ENCODE measurements at regions not wholly inside any gene's neighbourhood (a gene's known extent, or its start where the extent isn't known, plus 50 kb on each side); places are given as distances from the start of the nearest gene placed in this dataset.

GRCh38 chr18:73244401-73244800, 376.6 kb upstream of the NETO1 start:
- Mint-ChIP-seq H3K4me1 (ENCODE audit: unreplicated experiment) (peaks cover 5% of the 10 kb centered on the region), H3K9me3 (no peaks in the 10 kb centered on the region), H3K4me3 (no peak overlapping the region), H3K27ac (no peak overlapping the region), H3K36me3 (no peaks in the 10 kb centered on the region), H3K27me3 (no peaks in the 10 kb centered on the region)
- TF ChIP-seq, protein P1, sequence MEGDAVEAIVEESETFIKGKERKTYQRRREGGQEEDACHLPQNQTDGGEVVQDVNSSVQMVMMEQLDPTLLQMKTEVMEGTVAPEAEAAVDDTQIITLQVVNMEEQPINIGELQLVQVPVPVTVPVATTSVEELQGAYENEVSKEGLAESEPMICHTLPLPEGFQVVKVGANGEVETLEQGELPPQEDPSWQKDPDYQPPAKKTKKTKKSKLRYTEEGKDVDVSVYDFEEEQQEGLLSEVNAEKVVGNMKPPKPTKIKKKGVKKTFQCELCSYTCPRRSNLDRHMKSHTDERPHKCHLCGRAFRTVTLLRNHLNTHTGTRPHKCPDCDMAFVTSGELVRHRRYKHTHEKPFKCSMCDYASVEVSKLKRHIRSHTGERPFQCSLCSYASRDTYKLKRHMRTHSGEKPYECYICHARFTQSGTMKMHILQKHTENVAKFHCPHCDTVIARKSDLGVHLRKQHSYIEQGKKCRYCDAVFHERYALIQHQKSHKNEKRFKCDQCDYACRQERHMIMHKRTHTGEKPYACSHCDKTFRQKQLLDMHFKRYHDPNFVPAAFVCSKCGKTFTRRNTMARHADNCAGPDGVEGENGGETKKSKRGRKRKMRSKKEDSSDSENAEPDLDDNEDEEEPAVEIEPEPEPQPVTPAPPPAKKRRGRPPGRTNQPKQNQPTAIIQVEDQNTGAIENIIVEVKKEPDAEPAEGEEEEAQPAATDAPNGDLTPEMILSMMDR (conservative IDR thresholded peaks at IDR 0.05), result no peak
- no peak for DNase-seq (ENCODE audit: extremely low spot score, unreplicated experiment)

- no peaks in the 10 kb centered on the region for H3K27me3 Mint-ChIP-seq
- H3K9me3 Mint-ChIP-seq, result no peaks in the 10 kb centered on the region
- TF ChIP-seq, protein P1 (conservative IDR thresholded peaks at IDR 0.05), result no peak
- H3K36me3 Mint-ChIP-seq, result no peaks in the 10 kb centered on the region
- H3K27ac Mint-ChIP-seq, result no peak overlapping the region
- no peak overlapping the region for H3K4me3 Mint-ChIP-seq
- no peak for DNase-seq (ENCODE audit: extremely low spot score, unreplicated experiment)
- H3K4me1 Mint-ChIP-seq (ENCODE audit: unreplicated experiment), result peaks cover 5% of the 10 kb centered on the region
These were observed 373.1 kb upstream of the NETO1 start for GRCh38 chr18:73240899-73241298.

DNA sequence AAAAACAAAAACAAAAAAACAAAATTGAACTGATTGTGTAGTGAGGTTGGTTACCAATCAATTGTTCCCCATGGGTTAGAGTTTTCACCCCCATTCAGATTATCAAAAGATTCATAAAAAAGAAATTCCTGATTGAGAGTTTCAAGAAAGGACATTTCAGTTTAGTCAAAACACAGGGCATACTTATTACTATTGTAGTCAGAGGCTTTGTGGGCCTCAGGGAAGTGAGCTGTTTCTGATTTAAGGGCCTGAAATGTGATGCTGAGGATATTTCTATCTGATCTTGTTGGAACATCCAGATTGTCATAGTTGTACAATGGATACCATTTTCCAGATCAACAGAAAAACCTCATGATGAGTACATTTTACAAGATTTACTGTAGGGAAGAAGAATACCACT, 368.1 kb upstream of the NETO1 start:
- Mint-ChIP-seq H3K9me3 (no peaks in the 10 kb centered on the region), H3K4me1 (ENCODE audit: unreplicated experiment) (no peaks in the 10 kb centered on the region), H3K4me3 (no peak overlapping the region), H3K27me3 (no peaks in the 10 kb centered on the region), H3K36me3 (no peaks in the 10 kb centered on the region), H3K27ac (no peak overlapping the region)
- TF ChIP-seq, protein P1 (conservative IDR thresholded peaks at IDR 0.05), result no peak
- DNase-seq (ENCODE audit: extremely low spot score, unreplicated experiment), result no peak

DNA sequence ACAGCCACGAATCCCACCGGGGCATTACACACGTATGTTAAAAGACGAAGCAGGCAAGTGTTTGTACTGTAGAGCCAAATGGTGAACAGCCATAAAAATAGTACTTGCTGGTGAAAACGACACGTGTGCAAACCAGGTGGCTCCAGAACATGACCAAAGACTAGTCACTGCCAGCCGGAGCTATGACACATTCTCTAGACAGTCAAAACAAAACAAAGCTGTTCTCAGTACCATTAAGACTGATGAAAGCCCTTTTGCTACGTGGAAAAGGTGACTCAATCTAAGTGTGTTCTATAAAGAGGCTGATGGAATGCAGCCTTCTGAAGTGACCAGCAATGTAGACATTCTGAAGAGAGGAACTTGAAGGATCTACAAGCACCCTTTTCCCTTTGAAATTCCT, 367.7 kb upstream of the NETO1 start:
- no peak overlapping the region for H3K27ac Mint-ChIP-seq

DNA sequence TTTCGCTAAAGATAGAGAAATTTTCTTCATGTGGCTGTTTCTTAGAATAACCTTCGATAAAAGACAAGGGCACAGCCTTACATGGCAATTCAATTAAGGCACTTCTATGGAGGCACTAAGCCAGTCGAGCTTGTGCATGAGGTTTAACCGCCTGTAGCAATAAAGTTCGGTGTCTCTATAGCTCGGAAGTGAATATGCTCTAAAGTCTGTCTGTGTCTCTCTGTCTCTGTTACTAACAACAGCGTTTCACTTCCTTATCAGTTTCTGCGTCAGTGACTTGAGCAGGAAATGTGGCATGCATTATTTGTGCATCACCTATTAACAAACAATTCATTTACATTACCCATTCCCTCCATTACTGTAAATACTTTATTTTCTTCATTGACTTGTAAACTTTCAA, 365.1 kb upstream of the NETO1 start:
- Mint-ChIP-seq H3K4me3 (no peak overlapping the region), H3K27ac (no peak overlapping the region), H3K9me3 (no peaks in the 10 kb centered on the region), H3K27me3 (no peaks in the 10 kb centered on the region), H3K4me1 (ENCODE audit: unreplicated experiment) (no peaks in the 10 kb centered on the region), H3K36me3 (no peaks in the 10 kb centered on the region)
- DNase-seq (ENCODE audit: extremely low spot score, unreplicated experiment), result no peak
- TF ChIP-seq, protein P1 (conservative IDR thresholded peaks at IDR 0.05), result no peak

More for the DNA sequence above, 367.7 kb upstream of the NETO1 start:
- Mint-ChIP-seq H3K9me3 (no peaks in the 10 kb centered on the region), H3K4me1 (ENCODE audit: unreplicated experiment) (no peaks in the 10 kb centered on the region), H3K36me3 (no peaks in the 10 kb centered on the region), H3K4me3 (no peak overlapping the region), H3K27me3 (no peaks in the 10 kb centered on the region)
- TF ChIP-seq, protein P1 (conservative IDR thresholded peaks at IDR 0.05), result no peak
- no peak for DNase-seq (ENCODE audit: extremely low spot score, unreplicated experiment)

DNA sequence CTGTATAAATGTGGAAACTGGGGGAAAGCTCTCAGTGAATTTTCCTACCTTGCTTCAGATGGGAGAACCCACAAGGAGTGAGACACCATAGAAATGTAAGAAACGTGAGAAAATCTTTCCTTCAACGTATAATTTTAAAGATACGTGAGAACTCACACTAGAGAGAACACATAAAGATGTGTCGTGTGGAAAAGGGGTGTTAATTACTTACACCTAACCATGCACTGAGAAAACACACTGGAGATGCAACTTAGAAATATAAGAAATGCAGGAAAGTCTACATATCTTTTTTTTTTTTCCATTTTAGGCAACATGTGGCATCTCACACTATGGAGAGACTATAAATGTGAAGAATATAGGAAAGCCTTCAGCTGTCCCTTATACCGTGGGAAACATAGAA, 352.9 kb upstream of the NETO1 start:
- TF ChIP-seq, protein P1 (conservative IDR thresholded peaks at IDR 0.05), result no peak
- DNase-seq (ENCODE audit: extremely low spot score, unreplicated experiment), result no peak
- no peaks in the 10 kb centered on the region for H3K4me1 Mint-ChIP-seq (ENCODE audit: unreplicated experiment)
- peaks cover 6% of the 10 kb centered on the region for H3K9me3 Mint-ChIP-seq
- no peak overlapping the region for H3K27ac Mint-ChIP-seq
- no peaks in the 10 kb centered on the region for H3K36me3 Mint-ChIP-seq
- H3K27me3 Mint-ChIP-seq, result no peaks in the 10 kb centered on the region
- no peak overlapping the region for H3K4me3 Mint-ChIP-seq

All from type B pancreatic cell (in vitro differentiated cells).